Pons (tissue), 1 donor: ENCODE measurements at regions not wholly inside any gene's neighbourhood (a gene's known extent, or its start where the extent isn't known, plus 50 kb on each side); places are given as distances from the start of the nearest gene placed in this dataset.
"Not testable (repeated sequence)": the region's sequence is repeated elsewhere in the genome, so short reads cannot be mapped to it uniquely, and the experiment has no call there.

Experiments
- DNase-seq: peaks from one replicate; pipeline ENCODE4 v3.0.0-alpha.2; 2016; ENCODE audit warnings: low spot score

DNA sequence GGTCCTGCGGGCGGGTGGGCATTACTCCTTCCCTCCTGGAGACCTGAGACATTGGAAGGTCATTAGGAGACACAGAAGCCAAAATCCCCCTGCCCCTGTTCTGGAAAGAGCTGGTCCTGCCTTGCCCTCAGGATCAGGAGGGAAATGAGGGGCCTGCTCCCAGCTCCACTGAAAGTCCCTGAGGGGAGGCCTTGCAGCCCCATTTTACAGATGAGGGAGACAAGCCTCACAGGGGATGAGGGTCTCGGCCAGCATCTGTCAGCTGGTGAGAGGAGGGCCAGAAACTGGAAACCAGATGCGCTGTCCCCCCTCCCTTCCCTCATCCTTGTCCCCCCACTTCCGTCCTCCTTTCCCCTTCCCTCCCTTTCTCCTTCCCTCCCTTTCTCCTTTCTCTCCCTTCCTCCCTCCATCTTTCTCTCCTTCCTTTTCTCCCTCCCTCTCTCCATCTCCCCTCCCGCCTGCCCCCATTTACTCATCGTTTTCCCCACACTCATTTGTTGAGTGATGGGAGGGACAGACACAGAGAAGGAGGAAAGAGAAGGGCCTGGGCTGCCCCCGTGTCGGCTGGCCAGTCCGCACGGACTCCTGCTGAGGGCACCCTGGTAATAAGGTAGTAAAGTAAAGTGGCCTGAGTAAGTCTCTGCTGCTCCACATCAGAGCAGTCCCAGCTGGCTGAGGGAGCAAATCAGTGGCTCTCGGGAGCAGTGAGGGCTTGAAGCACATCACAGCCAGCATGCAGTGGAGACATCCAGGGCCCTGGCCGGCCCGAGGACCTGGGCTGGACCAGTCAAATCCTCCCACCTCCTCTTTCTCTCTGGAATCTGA lies 112.4 kb upstream of the ALDH1A3 start:
- no peak for DNase-seq

- no peak for DNase-seq
Observed at GRCh38 chr15:100768501-100768931, 111.1 kb upstream of the ALDH1A3 start.

DNA sequence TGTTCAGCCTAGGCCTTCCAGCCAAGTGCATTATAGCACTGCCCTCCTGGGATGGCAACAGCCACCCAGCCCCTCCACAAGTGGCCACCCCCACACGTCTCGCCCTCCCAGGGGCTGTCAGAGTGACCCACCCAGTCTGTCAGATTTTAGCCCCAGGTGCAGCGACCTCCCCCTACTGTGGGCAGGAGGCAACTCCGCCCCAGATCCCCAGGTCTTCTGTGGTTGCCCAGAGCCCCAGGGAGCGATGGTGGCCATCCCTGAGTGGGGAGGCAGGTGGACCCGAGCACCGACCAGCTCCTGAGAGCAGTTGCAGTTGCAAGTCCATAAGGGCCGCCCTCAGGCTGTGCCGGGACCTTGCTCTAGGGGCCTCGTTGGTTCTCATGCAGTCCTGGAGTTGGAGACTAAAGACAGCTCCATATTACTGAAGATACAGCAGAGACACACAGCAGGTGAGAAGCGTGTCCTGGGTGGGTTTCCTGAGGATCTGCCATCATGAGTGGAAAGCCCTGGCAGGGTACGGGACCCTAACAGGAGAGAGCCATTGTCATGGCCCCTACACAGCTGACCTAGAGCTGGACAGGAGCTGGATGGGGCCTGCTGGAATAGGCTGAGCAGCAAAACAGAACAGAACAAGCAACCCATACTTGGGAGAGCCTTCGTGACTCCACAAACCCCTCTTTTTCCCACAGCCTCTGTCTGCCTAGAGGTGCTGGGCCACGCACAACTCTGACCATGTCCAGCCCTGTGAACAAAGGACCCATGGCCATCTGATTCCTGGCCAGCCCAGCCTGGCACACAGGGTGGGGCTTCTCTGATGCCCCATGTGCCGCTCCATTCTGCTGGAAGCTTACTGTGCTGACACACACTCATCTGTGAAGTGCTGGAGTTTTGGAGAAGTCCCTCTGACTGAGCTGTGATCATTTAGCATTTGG lies 110.3 kb upstream of the ALDH1A3 start:
- no peak for DNase-seq

DNA sequence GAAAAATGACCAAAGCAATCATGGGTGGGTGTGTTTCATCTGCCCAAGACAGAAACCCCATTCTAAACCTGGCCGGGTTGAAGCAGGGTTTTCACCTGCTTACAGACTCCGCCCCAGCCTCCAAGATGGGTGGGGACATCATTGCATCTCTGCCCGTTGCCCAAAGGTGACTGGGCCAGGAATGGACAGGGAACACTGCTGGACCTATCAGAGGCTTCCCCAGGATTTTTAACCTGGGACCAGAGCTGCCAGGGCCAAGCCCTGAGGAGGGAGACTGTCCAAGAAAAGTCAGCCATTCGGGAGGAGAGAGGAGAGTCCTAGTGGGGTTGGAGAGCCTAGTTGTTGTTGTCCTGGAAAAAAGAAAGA lies 109.7 kb upstream of the ALDH1A3 start:
- no peak for DNase-seq

DNA sequence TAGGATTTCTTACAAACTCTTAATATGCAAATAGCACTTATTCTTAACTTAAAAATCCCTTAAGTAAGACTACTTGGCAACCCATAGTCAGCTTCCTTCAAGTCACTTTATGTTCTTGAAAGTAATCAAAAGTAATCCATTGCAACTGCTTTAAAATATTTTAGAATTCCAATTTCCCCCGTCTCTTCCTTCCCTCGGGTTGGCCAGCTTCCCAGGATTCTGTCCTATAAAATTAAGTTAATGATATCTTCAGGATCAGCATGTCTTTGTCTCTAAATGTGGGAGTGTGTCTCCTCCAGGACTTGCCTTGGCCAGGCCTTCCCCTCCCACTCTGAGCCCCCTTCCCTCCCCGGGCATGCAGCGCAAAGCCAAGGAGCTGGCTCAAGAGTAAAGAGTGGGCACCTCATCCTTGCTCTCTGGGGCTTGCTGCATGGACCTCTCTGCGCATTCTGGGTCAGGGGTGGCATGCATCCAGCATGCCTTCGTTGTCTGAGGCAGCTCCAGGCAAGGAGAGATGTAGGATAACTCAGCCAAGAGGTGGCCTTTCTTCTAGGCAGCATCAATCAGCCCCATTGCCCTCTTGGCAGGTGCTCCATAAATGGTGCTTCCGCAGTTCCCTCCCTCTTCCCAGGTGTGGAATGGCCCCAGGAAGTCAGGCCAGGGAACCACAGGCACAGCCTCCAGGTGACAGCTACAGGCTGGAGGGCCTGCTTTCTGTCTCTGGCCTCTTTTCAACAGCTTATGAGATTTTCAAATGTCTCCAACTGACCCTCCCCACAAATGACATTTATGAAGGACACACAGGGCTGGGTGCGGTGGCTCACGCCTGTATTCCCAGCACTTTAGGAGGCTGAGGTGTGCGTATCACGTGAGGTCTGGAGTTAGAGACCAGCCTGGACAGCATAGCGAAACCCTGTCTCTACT lies 108.7 kb upstream of the ALDH1A3 start:
- no peak for DNase-seq

DNA sequence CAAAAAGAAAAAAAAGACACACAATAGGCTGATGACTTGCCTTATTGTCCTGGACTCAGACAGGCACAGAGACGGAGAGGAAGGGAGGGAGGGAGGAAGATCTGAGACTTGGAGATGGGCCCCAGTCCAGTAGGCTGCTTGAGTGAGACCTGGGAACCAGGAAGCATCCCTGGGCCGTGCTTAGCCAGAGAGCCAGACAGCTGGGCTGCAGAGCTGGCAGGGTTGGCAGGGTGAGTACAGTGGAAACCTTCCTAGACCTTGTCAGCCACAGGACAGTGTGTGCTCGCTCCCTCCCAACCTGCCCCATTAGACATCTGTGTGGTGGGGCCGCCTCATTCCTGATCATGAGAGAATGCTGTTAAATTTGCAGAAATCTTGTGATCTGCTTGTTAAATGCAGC lies 107.9 kb upstream of the ALDH1A3 start:
- DNase-seq = peak; percentile 20

DNA sequence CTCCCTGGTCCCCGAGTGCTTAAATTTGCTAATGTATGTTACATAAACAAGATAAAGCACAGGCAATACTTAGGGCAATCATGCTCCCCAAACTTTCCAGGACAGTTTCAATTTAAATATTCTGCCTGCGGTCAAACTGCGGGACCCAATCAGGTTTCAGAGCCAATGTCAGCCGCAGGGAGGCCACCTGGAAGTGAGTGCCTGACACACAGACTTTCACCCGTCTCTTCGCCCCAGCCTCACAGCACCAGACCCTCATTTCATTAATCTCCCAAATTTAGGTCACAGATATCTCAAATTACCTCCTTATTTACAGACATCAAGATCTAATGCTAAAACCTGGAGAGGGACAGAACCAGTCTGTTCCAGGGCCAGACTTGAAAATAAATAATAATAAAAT lies 107.2 kb upstream of the ALDH1A3 start:
- no peak for DNase-seq

GRCh38 chr15:100772892-100773520 lies 106.6 kb upstream of the ALDH1A3 start:
- DNase-seq = no peak

GRCh38 chr15:100774044-100774443 lies 105.6 kb upstream of the ALDH1A3 start:
- not testable (repeated sequence) for DNase-seq

- DNase-seq = no peak
Observed at GRCh38 chr15:100775581-100776185, 103.9 kb upstream of the ALDH1A3 start.

GRCh38 chr15:100777821-100778220 lies 101.8 kb upstream of the ALDH1A3 start:
- no peak for DNase-seq

GRCh38 chr15:100778831-100779288 lies 100.8 kb upstream of the ALDH1A3 start:
- no peak for DNase-seq

DNA sequence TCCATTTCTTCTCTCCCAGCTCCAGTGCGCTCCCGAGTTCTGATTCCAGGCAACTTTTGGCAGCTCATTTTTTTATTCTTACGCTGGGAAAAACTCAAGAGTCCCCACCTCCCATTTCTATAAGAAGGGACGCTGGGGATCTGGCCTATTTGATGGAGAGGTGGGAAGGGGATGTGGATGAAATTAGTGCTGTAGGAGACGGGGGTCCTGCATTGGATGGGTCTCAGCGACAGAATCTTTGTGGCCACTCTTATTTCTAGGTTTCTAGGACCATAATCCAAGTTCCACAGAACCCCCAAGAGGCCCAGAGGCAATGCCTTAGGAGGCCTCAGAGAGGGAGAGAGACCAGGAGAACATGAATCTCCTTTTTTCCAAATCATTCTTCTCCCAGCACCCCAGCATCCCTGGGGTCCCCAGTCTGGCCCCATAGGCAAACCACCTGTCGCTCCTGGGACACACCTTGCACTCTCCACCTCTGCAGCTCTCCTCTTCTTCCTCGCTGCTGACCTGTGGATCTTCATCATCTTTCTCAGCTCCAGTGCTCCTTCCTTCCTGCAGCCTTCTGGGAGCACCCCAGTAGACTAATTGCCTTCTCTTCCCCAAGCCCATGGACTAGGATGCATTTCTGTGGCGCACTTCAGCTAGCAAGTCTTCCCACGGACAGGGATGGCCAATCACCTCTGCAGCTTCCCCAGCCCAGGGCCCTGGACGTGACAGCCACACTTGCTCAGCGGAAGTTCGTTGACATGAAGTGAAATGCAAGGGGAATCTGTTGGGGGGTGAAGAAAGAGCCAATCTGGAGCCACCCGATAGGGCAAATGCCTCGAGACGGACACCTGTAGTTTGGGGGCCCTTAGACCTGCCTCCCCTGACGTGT lies 100.1 kb upstream of the ALDH1A3 start:
- DNase-seq = no peak

DNA sequence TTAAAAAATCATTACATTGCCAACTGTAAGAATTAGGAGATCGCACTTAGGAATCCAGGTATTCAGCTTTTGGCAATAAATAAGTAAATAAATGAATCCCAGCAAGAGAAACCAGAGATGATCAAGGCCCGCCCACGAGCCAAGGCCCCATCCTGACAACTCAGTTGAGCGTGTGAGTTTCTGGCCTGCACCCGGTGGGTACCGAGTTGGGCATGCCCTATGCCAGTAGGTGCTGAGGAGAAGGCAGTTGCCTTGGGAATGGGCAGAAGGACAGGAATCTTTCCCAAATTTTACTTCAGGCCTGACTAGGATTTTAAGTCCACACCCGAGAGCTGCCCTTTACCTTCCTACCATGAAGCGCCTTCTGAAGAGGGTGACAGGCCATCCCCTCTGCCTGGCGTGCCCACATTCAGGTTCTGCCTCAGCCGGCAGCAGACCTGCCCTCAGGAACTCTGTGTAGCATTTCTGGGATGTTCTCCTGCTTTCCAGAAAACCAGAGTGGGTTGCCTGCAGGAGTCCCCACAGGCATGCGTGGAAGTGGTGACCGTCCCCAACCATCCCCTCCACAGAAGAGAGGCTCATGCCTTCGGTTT lies 99.3 kb upstream of the ALDH1A3 start:
- DNase-seq = no peak

- no peak for DNase-seq
Observed at GRCh38 chr15:100781061-100781960, 98.3 kb upstream of the ALDH1A3 start.

- DNase-seq = no peak
Observed at GRCh38 chr15:100781961-100782530, 97.6 kb upstream of the ALDH1A3 start.

DNA sequence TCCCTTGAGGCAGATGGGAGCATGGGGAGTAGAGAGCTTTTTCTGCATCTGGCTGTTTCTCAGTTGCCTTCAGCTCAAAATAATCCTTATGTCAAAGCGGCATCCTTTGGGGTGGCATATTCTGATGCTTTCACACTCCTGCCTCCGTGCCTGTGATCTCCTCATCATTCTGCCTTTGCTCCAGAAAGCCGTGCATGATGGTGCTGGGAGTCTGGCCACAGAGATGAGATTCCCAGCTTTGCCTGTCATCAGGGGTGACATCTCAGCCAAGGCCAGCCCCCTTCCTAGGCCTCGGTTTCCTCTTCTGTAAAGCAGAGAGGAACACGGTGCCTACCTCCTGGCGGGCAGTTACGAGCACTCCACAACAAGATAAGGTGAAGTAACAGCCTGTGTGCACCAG lies 96.3 kb upstream of the ALDH1A3 start:
- no peak for DNase-seq
